GM23338 (cell line): ENCODE measurements at regions not wholly inside any gene's neighbourhood (a gene's known extent, or its start where the extent isn't known, plus 50 kb on each side); places are given as distances from the start of the nearest gene placed in this dataset.

ENCODE experiments used
- ATAC-seq: fragments of 200-7000 bp; cut with Tn5 transposase; 3 replicates; pipeline ENCODE4 v1.9.1; 2020
- DNase-seq: peaks from one replicate; pipeline ENCODE4 v3.0.0-alpha.2; 2015; ENCODE audit warnings: low spot score
- H2AFZ ChIP-seq: fragments of 200-600 bp; sonication (generic); 2 replicates; pipeline ENCODE4 v1.8.0; 2016; ENCODE audit warnings: antibody characterized with exemption, mild to moderate bottlenecking, moderate library complexity
- H3F3A ChIP-seq: fragments of 200-600 bp; sonication (generic); replicated peaks from 2 replicates; pipeline ENCODE4 v1.8.0; 2017; ENCODE audit warnings: antibody characterized with exemption, mixed run types, low read depth
- H3K27ac ChIP-seq: fragments of 200-600 bp; sonication (generic); 2 replicates; pipeline ENCODE4 v1.6.1; 2016; ENCODE audit warnings: low read depth
- H3K27me3 ChIP-seq: fragments of 200-600 bp; sonication (generic); 2 replicates; pipeline ENCODE4 v1.8.0; 2016; ENCODE audit warnings: mild to moderate bottlenecking, mixed run types, moderate library complexity; ENCODE audit not compliant: insufficient read depth
- H3K36me3 ChIP-seq: fragments of 200-600 bp; sonication (generic); 2 replicates; pipeline ENCODE4 v1.8.0; 2016; ENCODE audit warnings: mild to moderate bottlenecking; ENCODE audit not compliant: insufficient read depth
- H3K4me1 ChIP-seq: fragments of 200-600 bp; sonication (generic); 2 replicates; pipeline ENCODE4 v1.8.0; 2016; ENCODE audit warnings: mild to moderate bottlenecking, moderate library complexity; ENCODE audit not compliant: insufficient read depth
- H3K4me2 ChIP-seq: fragments of 200-600 bp; sonication (generic); 2 replicates; pipeline ENCODE4 v1.7.1; 2017; ENCODE audit warnings: mixed run types
- H3K4me3 ChIP-seq: fragments of 200-600 bp; sonication (generic); 2 replicates; pipeline ENCODE4 v1.6.1; 2016; ENCODE audit warnings: mixed run types
- H3K79me2 ChIP-seq: fragments of 200-600 bp; sonication (generic); replicated peaks from 2 replicates; pipeline ENCODE4 v1.8.0; 2017; ENCODE audit warnings: mild to moderate bottlenecking; ENCODE audit not compliant: insufficient read depth
- H3K9me2 ChIP-seq: fragments of 200-600 bp; sonication (generic); 2 replicates; pipeline ENCODE4 v1.8.0; 2017; ENCODE audit not compliant: insufficient read depth
- H4K20me1 ChIP-seq: fragments of 200-600 bp; sonication (generic); replicated peaks from 2 replicates; pipeline ENCODE4 v1.8.0; 2017; ENCODE audit warnings: mild to moderate bottlenecking; ENCODE audit not compliant: insufficient read depth
- H3K27ac Mint-ChIP-seq: 2 replicates; pipeline ENCODE4 v1.8.0; 2020; ENCODE audit warnings: inconsistent platforms, mild to moderate bottlenecking, moderate library complexity, mixed read lengths
- H3K27me3 Mint-ChIP-seq: 3 replicates; pipeline ENCODE4 v1.8.0; 2022; ENCODE audit warnings: low read depth, mild to moderate bottlenecking, moderate library complexity, mixed read lengths, inconsistent platforms; ENCODE audit not compliant: insufficient read depth, poor library complexity
- H3K36me3 Mint-ChIP-seq: 3 replicates; pipeline ENCODE4 v1.8.0; 2021; ENCODE audit warnings: low read depth, mild to moderate bottlenecking, inconsistent platforms, moderate library complexity, mixed read lengths
- H3K4me1 Mint-ChIP-seq: 3 replicates; pipeline ENCODE4 v1.8.0; 2020; ENCODE audit warnings: mild to moderate bottlenecking, inconsistent platforms, mixed read lengths
- H3K4me3 Mint-ChIP-seq: 3 replicates; pipeline ENCODE4 v1.8.0; 2021; ENCODE audit warnings: moderate library complexity, mild to moderate bottlenecking, inconsistent platforms, mixed read lengths
- H3K9me3 Mint-ChIP-seq: 3 replicates; pipeline ENCODE4 v1.8.0; 2020; ENCODE audit warnings: moderate library complexity, mild to moderate bottlenecking, inconsistent platforms, mixed read lengths
- CREB1 ChIP-seq: fragments of 250-450 bp; sonication (Bioruptor Pico); IDR thresholded peaks from 2 replicates; pipeline ENCODE4 v1.5.0; 2020; ENCODE audit warnings: low read depth, mild to moderate bottlenecking, moderate library complexity
- EZH2 ChIP-seq: fragments of 200-600 bp; sonication (generic); IDR thresholded peaks from one replicate; pipeline ENCODE4 v1.8.0; 2017; ENCODE audit warnings: antibody characterized with exemption, mild to moderate bottlenecking, low read depth; ENCODE audit not compliant: unreplicated experiment
- POLR2AphosphoS5 ChIP-seq: IDR thresholded peaks from 2 replicates; pipeline ENCODE4 v1.6.1; 2016; ENCODE audit warnings: antibody characterized with exemption, low read depth
- STAT1 ChIP-seq: IDR thresholded peaks from one replicate; pipeline ENCODE4 v1.6.1; 2016; ENCODE audit warnings: antibody characterized with exemption; ENCODE audit not compliant: unreplicated experiment
- ZNF114 ChIP-seq: fragments of 250-450 bp; sonication (Bioruptor Pico); IDR thresholded peaks from 2 replicates; pipeline ENCODE4 v1.5.0; 2020; ENCODE audit warnings: mild to moderate bottlenecking, moderate library complexity
- ZNF331 ChIP-seq: fragments of 250-450 bp; sonication (Bioruptor Pico); IDR thresholded peaks from 2 replicates; pipeline ENCODE4 v1.5.0; 2020; ENCODE audit warnings: low read depth, mild to moderate bottlenecking, moderate library complexity
- TF ChIP-seq, protein P1 (sequence below): IDR thresholded peaks from one replicate; pipeline ENCODE4 v1.6.1; 2018; ENCODE audit warnings: antibody characterized with exemption; ENCODE audit not compliant: unreplicated experiment
- TF ChIP-seq, protein P2 (sequence below), 2 experiments: fragments of 200-600 bp in 1 of 2; sonication (generic) in 1 of 2; conservative IDR thresholded peaks; 2 replicates each; pipeline versions ENCODE4 v1.5.1 to v1.6.1; 2016 to 2017; ENCODE audit warnings: antibody characterized with exemption in 2 of 2, low read depth in 2 of 2, mild to moderate bottlenecking in 2 of 2, moderate library complexity in 1 of 2
- TF ChIP-seq, protein P3 (sequence below): IDR thresholded peaks from 2 replicates; pipeline ENCODE4 v1.6.1; 2016; ENCODE audit warnings: antibody characterized with exemption

DNA sequence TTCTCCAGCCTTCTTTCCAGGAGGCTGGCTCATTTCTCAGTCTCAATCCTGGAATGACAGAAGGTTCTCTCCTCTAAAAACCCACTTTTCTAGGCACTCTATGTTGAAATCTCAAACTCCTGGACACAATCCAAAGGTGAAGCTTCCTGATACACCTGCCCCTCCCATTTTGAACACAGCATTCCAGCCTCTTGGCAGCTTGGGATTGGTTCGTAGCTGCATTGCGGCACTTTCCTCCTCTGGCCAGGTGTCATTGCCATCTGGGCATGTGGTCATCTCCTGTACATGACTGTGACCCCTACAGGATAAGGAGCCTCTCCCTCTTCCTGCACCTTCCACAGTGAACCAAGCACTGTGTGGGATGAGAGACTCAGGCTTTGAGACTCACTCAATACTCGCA, 230.2 kb upstream of the B3GAT1 start:
- Mint-ChIP-seq H3K4me3 (no peak overlapping the region), H3K27ac (no peak overlapping the region), H3K4me1 (peaks cover 40% of the 10 kb centered on the region), H3K9me3 (no peaks in the 10 kb centered on the region), H3K36me3 (no peaks in the 10 kb centered on the region), H3K27me3 (peaks cover 17% of the 10 kb centered on the region)
- Histone ChIP-seq H3K27me3 (no peaks in the 10 kb centered on the region), H3F3A (no peaks in the 10 kb centered on the region), H2AFZ (no peak overlapping the region), H3K79me2 (no peaks in the 10 kb centered on the region), H3K4me1 (peaks cover 14% of the 10 kb centered on the region; the same call in 1 of the 2 replicates), H4K20me1 (no peaks in the 10 kb centered on the region), H3K4me2 (no peak overlapping the region), H3K4me3 (no peak overlapping the region), H3K27ac (no peak overlapping the region), H3K36me3 (no peaks in the 10 kb centered on the region), H3K9me2 (no peaks in the 10 kb centered on the region)
- no peak for DNase-seq
- no peak for ATAC-seq
- TF ChIP-seq POLR2AphosphoS5 (no peak), STAT1 (no peak), ZNF114 (CRISPR knock-in tag) (no peak), ZNF331 (no peak), CREB1 (CRISPR knock-in tag) (no peak), EZH2 (no peak)
- TF ChIP-seq, protein P1, sequence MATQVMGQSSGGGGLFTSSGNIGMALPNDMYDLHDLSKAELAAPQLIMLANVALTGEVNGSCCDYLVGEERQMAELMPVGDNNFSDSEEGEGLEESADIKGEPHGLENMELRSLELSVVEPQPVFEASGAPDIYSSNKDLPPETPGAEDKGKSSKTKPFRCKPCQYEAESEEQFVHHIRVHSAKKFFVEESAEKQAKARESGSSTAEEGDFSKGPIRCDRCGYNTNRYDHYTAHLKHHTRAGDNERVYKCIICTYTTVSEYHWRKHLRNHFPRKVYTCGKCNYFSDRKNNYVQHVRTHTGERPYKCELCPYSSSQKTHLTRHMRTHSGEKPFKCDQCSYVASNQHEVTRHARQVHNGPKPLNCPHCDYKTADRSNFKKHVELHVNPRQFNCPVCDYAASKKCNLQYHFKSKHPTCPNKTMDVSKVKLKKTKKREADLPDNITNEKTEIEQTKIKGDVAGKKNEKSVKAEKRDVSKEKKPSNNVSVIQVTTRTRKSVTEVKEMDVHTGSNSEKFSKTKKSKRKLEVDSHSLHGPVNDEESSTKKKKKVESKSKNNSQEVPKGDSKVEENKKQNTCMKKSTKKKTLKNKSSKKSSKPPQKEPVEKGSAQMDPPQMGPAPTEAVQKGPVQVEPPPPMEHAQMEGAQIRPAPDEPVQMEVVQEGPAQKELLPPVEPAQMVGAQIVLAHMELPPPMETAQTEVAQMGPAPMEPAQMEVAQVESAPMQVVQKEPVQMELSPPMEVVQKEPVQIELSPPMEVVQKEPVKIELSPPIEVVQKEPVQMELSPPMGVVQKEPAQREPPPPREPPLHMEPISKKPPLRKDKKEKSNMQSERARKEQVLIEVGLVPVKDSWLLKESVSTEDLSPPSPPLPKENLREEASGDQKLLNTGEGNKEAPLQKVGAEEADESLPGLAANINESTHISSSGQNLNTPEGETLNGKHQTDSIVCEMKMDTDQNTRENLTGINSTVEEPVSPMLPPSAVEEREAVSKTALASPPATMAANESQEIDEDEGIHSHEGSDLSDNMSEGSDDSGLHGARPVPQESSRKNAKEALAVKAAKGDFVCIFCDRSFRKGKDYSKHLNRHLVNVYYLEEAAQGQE = no peak
- TF ChIP-seq, protein P2, sequence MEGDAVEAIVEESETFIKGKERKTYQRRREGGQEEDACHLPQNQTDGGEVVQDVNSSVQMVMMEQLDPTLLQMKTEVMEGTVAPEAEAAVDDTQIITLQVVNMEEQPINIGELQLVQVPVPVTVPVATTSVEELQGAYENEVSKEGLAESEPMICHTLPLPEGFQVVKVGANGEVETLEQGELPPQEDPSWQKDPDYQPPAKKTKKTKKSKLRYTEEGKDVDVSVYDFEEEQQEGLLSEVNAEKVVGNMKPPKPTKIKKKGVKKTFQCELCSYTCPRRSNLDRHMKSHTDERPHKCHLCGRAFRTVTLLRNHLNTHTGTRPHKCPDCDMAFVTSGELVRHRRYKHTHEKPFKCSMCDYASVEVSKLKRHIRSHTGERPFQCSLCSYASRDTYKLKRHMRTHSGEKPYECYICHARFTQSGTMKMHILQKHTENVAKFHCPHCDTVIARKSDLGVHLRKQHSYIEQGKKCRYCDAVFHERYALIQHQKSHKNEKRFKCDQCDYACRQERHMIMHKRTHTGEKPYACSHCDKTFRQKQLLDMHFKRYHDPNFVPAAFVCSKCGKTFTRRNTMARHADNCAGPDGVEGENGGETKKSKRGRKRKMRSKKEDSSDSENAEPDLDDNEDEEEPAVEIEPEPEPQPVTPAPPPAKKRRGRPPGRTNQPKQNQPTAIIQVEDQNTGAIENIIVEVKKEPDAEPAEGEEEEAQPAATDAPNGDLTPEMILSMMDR (conservative IDR thresholded peaks at IDR 0.05; ENCODE audit: low read depth in 2 of 2) = no peak
- TF ChIP-seq, protein P3, sequence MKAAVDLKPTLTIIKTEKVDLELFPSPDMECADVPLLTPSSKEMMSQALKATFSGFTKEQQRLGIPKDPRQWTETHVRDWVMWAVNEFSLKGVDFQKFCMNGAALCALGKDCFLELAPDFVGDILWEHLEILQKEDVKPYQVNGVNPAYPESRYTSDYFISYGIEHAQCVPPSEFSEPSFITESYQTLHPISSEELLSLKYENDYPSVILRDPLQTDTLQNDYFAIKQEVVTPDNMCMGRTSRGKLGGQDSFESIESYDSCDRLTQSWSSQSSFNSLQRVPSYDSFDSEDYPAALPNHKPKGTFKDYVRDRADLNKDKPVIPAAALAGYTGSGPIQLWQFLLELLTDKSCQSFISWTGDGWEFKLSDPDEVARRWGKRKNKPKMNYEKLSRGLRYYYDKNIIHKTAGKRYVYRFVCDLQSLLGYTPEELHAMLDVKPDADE = no peak
